ENCODE measurements at regions not wholly inside any gene's neighbourhood (a gene's known extent, or its start where the extent isn't known, plus 50 kb on each side); places are given as distances from the start of the nearest gene placed in this dataset.

DNA sequence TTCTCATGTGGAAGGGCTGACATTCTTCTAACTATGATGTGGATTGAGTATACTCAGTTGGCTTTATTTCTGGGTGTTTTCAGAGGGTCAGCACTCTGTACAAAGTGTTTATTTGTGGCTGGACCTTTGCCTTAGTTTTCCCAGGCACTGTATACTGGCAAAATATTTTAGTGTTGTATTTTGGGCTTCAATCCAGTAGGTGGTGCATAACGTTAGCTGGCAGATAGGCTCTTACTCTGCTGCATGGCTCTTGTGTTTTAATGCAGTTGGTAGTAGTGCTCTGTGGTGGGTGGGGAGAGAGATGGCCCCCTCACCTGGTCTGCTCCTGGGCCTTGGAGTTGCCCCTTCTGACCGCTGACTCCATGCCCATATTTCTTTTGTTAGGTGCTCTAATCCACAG is 75.6 kb upstream of the REG3A start:
- TF ChIP-seq, protein P1, sequence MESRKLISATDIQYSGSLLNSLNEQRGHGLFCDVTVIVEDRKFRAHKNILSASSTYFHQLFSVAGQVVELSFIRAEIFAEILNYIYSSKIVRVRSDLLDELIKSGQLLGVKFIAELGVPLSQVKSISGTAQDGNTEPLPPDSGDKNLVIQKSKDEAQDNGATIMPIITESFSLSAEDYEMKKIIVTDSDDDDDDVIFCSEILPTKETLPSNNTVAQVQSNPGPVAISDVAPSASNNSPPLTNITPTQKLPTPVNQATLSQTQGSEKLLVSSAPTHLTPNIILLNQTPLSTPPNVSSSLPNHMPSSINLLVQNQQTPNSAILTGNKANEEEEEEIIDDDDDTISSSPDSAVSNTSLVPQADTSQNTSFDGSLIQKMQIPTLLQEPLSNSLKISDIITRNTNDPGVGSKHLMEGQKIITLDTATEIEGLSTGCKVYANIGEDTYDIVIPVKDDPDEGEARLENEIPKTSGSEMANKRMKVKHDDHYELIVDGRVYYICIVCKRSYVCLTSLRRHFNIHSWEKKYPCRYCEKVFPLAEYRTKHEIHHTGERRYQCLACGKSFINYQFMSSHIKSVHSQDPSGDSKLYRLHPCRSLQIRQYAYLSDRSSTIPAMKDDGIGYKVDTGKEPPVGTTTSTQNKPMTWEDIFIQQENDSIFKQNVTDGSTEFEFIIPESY (IDR thresholded peaks at IDR 0.05): no peak
- no peak for TF ChIP-seq GABPA (IDR thresholded peaks at IDR 0.05 in 1 of 2, conservative IDR thresholded peaks at IDR 0.05 in 1 of 2)
- TF ChIP-seq NR2F2 (IDR thresholded peaks at IDR 0.05): no peak
- TF ChIP-seq RXRA (IDR thresholded peaks at IDR 0.05): no peak
- TF ChIP-seq RAD21 (IDR thresholded peaks at IDR 0.05): peak; percentile 17 to 38
- H3K4me1 ChIP-seq (ENCODE audit: control insufficient read depth in 4 of 4, insufficient read depth in 4 of 4, low read length in 3 of 4): no peaks in the 10 kb centered on the region
- H3K27me3 ChIP-seq (ENCODE audit: control insufficient read depth in 4 of 4, insufficient read depth in 4 of 4, low read length in 3 of 4): no peaks in the 10 kb centered on the region
- no peaks in the 10 kb centered on the region for H3K36me3 ChIP-seq (ENCODE audit: control insufficient read depth in 4 of 4, insufficient read depth in 3 of 4, low read depth in 1 of 4, low read length in 3 of 4)
- H3K27ac ChIP-seq (ENCODE audit: low read depth in 1 of 2, low read length in 2 of 2): no peak overlapping the region
- DNase-seq (ENCODE audit: low spot score): no peak
- H3K4me3 ChIP-seq (ENCODE audit: low read depth in 1 of 3, low read length in 3 of 3): no peak overlapping the region
- WGBS: 30% methylated on average over 2 of the region's 2 CpGs
- no peaks in the 10 kb centered on the region for H3K9me3 ChIP-seq (ENCODE audit: control insufficient read depth in 4 of 4, low read length in 3 of 4)
- no peak overlapping the region for H3K9ac ChIP-seq (ENCODE audit: low read depth in 1 of 2, low read length in 2 of 2)

DNA sequence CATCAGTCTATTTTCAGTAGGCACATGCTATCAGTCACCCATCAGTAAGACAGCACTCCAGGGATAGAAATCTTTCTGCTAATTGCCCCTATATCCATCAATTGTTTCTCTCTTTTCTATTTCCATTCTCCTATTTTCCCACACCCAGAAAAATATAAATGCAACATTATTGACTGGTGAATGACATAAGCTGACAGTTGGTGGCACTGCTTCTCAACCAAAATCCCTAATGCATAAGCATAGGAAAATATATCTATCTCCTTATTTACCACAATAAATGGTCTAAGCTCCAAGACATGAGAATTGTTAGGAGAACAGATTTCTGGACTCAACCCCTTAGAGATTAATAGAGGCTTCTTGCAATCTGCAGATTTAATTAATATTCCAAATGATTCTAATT is 64.0 kb upstream of the REG3A start:
- Histone ChIP-seq H3K9ac (ENCODE audit: low read depth in 1 of 2, low read length in 2 of 2) (no peak overlapping the region), H3K36me3 (ENCODE audit: control insufficient read depth in 4 of 4, insufficient read depth in 3 of 4, low read depth in 1 of 4, low read length in 3 of 4) (no peaks in the 10 kb centered on the region), H3K27me3 (ENCODE audit: control insufficient read depth in 4 of 4, insufficient read depth in 4 of 4, low read length in 3 of 4) (no peaks in the 10 kb centered on the region), H3K9me3 (ENCODE audit: control insufficient read depth in 4 of 4, low read length in 3 of 4) (no peaks in the 10 kb centered on the region), H3K27ac (ENCODE audit: low read depth in 1 of 2, low read length in 2 of 2) (no peak overlapping the region), H3K4me3 (ENCODE audit: low read depth in 1 of 3, low read length in 3 of 3) (no peak overlapping the region), H3K4me1 (ENCODE audit: control insufficient read depth in 4 of 4, insufficient read depth in 4 of 4, low read length in 3 of 4) (no peaks in the 10 kb centered on the region)
- TF ChIP-seq FOXA1 (IDR thresholded peaks at IDR 0.05) (no peak), SP1 (IDR thresholded peaks at IDR 0.05) (no peak), FOXA2 (IDR thresholded peaks at IDR 0.05) (no peak), RXRA (IDR thresholded peaks at IDR 0.05) (no peak), JUND (IDR thresholded peaks at IDR 0.05) (no peak), EGR1 (IDR thresholded peaks at IDR 0.05; ENCODE audit: low read depth in 2 of 2) (no peak), NR2F2 (IDR thresholded peaks at IDR 0.05) (no peak)
- TF ChIP-seq, protein P2, sequence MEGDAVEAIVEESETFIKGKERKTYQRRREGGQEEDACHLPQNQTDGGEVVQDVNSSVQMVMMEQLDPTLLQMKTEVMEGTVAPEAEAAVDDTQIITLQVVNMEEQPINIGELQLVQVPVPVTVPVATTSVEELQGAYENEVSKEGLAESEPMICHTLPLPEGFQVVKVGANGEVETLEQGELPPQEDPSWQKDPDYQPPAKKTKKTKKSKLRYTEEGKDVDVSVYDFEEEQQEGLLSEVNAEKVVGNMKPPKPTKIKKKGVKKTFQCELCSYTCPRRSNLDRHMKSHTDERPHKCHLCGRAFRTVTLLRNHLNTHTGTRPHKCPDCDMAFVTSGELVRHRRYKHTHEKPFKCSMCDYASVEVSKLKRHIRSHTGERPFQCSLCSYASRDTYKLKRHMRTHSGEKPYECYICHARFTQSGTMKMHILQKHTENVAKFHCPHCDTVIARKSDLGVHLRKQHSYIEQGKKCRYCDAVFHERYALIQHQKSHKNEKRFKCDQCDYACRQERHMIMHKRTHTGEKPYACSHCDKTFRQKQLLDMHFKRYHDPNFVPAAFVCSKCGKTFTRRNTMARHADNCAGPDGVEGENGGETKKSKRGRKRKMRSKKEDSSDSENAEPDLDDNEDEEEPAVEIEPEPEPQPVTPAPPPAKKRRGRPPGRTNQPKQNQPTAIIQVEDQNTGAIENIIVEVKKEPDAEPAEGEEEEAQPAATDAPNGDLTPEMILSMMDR (IDR thresholded peaks at IDR 0.05; ENCODE audit: low read depth, low read length, missing input control): no peak
- DNase-seq (ENCODE audit: low spot score): no peak

DNA sequence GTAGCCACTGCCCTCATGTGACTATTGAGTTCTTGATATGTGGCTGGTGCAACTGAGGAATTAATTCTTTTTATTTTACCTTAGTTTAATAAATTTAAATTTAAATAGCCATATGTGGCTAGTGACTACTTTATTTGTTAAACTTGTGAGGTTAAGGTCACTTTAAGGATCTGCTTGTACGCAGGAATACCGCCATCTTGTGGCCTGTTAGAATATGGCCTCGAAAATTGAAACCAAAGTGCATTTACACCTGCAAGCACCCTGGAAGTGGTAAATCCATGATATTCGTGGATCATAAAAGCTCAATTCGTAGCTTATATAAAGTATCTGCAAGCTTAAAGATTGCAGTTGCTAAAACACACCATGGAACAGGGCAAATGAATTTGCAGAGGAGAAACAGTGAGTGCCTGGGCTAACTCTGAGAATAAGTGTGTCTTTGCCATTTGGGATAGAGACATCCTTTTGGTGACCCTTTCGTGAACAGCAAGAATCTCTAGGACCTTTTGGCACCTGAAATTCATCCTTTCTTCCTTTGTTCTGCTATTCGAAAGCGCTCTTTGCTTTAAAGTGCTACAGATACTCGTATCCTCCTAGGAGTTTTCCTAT is 59.9 kb upstream of the REG3A start:
- no peaks in the 10 kb centered on the region for H3K36me3 ChIP-seq (ENCODE audit: control insufficient read depth in 4 of 4, insufficient read depth in 3 of 4, low read depth in 1 of 4, low read length in 3 of 4)
- H3K4me3 ChIP-seq (ENCODE audit: low read depth in 1 of 3, low read length in 3 of 3): no peak overlapping the region
- DNase-seq (ENCODE audit: low spot score): peak; percentile 40
- no peaks in the 10 kb centered on the region for H3K27me3 ChIP-seq (ENCODE audit: control insufficient read depth in 4 of 4, insufficient read depth in 4 of 4, low read length in 3 of 4)
- no peaks in the 10 kb centered on the region for H3K9me3 ChIP-seq (ENCODE audit: control insufficient read depth in 4 of 4, low read length in 3 of 4)
- no peaks in the 10 kb centered on the region for H3K4me1 ChIP-seq (ENCODE audit: control insufficient read depth in 4 of 4, insufficient read depth in 4 of 4, low read length in 3 of 4)
- no peak overlapping the region for H3K27ac ChIP-seq (ENCODE audit: low read depth in 1 of 2, low read length in 2 of 2)
- TF ChIP-seq, protein P3, sequence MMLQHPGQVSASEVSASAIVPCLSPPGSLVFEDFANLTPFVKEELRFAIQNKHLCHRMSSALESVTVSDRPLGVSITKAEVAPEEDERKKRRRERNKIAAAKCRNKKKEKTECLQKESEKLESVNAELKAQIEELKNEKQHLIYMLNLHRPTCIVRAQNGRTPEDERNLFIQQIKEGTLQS (IDR thresholded peaks at IDR 0.05): no peak
- TF ChIP-seq, protein P2 (IDR thresholded peaks at IDR 0.05; ENCODE audit: low read depth, low read length, missing input control): peak; percentile 65
- no peak for TF ChIP-seq FOXA2 (IDR thresholded peaks at IDR 0.05)
- peak; percentile 76 to 84 for TF ChIP-seq RAD21 (IDR thresholded peaks at IDR 0.05)
- peak; percentile 43 for TF ChIP-seq YY1 (IDR thresholded peaks at IDR 0.05)
- TF ChIP-seq, protein P1 (IDR thresholded peaks at IDR 0.05): no peak
- H3K9ac ChIP-seq (ENCODE audit: low read depth in 1 of 2, low read length in 2 of 2): no peak overlapping the region
- 29% methylated on average over 9 of the region's 9 CpGs for WGBS
